ENCODE measurements at regions not wholly inside any gene's neighbourhood (a gene's known extent, or its start where the extent isn't known, plus 50 kb on each side); places are given as distances from the start of the nearest gene placed in this dataset.

- H3K4me1 Mint-ChIP-seq (ENCODE audit: low read depth): no peaks in the 10 kb centered on the region
- TF ChIP-seq, protein P1, sequence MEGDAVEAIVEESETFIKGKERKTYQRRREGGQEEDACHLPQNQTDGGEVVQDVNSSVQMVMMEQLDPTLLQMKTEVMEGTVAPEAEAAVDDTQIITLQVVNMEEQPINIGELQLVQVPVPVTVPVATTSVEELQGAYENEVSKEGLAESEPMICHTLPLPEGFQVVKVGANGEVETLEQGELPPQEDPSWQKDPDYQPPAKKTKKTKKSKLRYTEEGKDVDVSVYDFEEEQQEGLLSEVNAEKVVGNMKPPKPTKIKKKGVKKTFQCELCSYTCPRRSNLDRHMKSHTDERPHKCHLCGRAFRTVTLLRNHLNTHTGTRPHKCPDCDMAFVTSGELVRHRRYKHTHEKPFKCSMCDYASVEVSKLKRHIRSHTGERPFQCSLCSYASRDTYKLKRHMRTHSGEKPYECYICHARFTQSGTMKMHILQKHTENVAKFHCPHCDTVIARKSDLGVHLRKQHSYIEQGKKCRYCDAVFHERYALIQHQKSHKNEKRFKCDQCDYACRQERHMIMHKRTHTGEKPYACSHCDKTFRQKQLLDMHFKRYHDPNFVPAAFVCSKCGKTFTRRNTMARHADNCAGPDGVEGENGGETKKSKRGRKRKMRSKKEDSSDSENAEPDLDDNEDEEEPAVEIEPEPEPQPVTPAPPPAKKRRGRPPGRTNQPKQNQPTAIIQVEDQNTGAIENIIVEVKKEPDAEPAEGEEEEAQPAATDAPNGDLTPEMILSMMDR (IDR thresholded peaks at IDR 0.05): no peak
- H3K27ac Mint-ChIP-seq: no peak overlapping the region
- no peaks in the 10 kb centered on the region for H3K27me3 Mint-ChIP-seq (ENCODE audit: insufficient read depth)
- H3K4me3 Mint-ChIP-seq: no peak overlapping the region
- H3K9me3 Mint-ChIP-seq: peaks cover 39% of the 10 kb centered on the region
- H3K36me3 Mint-ChIP-seq (ENCODE audit: low read depth): no peaks in the 10 kb centered on the region
- no peak for DNase-seq
Observed at GRCh38 chr13:63377986-63378385, 1962.3 kb upstream of the PCDH20 start.

- Mint-ChIP-seq H3K27me3 (ENCODE audit: insufficient read depth) (no peaks in the 10 kb centered on the region), H3K9me3 (peaks cover 11% of the 10 kb centered on the region), H3K4me3 (no peak overlapping the region), H3K4me1 (ENCODE audit: low read depth) (no peaks in the 10 kb centered on the region), H3K27ac (no peak overlapping the region), H3K36me3 (ENCODE audit: low read depth) (no peaks in the 10 kb centered on the region)
- TF ChIP-seq, protein P1 (IDR thresholded peaks at IDR 0.05): no peak
- DNase-seq: no peak
Observed at GRCh38 chr13:63370101-63370500, 1954.5 kb upstream of the PCDH20 start.

- TF ChIP-seq, protein P1 (IDR thresholded peaks at IDR 0.05): no peak
- H3K4me1 Mint-ChIP-seq (ENCODE audit: low read depth): no peaks in the 10 kb centered on the region
- H3K4me3 Mint-ChIP-seq: no peak overlapping the region
- H3K36me3 Mint-ChIP-seq (ENCODE audit: low read depth): no peaks in the 10 kb centered on the region
- no peaks in the 10 kb centered on the region for H3K27me3 Mint-ChIP-seq (ENCODE audit: insufficient read depth)
- no peak overlapping the region for H3K27ac Mint-ChIP-seq
- peaks cover 11% of the 10 kb centered on the region for H3K9me3 Mint-ChIP-seq
- DNase-seq: no peak
Observed at GRCh38 chr13:63367522-63368198, 1952.0 kb upstream of the PCDH20 start.

GRCh38 chr13:63364159-63364558 is 1948.5 kb upstream of the PCDH20 start:
- Mint-ChIP-seq H3K27me3 (ENCODE audit: insufficient read depth) (no peaks in the 10 kb centered on the region), H3K4me1 (ENCODE audit: low read depth) (no peaks in the 10 kb centered on the region), H3K9me3 (peaks cover 11% of the 10 kb centered on the region), H3K36me3 (ENCODE audit: low read depth) (no peaks in the 10 kb centered on the region), H3K27ac (no peak overlapping the region), H3K4me3 (no peak overlapping the region)
- no peak for DNase-seq
- TF ChIP-seq, protein P1 (IDR thresholded peaks at IDR 0.05): no peak

- no peak for DNase-seq
- H3K27me3 Mint-ChIP-seq (ENCODE audit: insufficient read depth): no peaks in the 10 kb centered on the region
- H3K9me3 Mint-ChIP-seq: peaks cover 18% of the 10 kb centered on the region
- TF ChIP-seq, protein P1 (IDR thresholded peaks at IDR 0.05): no peak
- no peak overlapping the region for H3K27ac Mint-ChIP-seq
- H3K36me3 Mint-ChIP-seq (ENCODE audit: low read depth): no peaks in the 10 kb centered on the region
- H3K4me1 Mint-ChIP-seq (ENCODE audit: low read depth): no peaks in the 10 kb centered on the region
- no peak overlapping the region for H3K4me3 Mint-ChIP-seq
Observed at GRCh38 chr13:63351533-63351932, 1935.9 kb upstream of the PCDH20 start.
